ENCODE measurements at regions not wholly inside any gene's neighbourhood (a gene's known extent, or its start where the extent isn't known, plus 50 kb on each side); places are given as distances from the start of the nearest gene placed in this dataset.

DNA sequence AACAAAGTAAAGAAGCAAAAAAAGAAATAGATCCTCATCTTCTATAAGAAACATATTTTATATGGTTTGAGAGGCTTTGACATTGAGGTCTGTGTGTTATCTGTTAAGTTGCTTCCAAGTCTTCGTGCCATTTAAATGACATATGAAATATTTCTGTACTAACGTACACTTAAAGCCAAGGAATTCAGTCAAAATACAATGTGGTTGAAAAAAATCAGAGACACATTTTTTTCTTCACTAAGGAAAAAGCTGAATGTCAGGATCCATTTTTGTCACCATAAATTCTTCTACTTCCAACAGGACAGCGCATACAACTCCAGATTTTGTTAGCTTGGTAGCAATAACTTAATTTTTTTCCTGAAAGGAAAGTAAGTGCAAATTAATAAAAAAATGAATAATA is 168.5 kb downstream of the FAT4 start:
- H3K4me1 Mint-ChIP-seq (ENCODE audit: unreplicated experiment): no peaks in the 10 kb centered on the region
- H3K4me3 Mint-ChIP-seq (ENCODE audit: unreplicated experiment): no peak overlapping the region

DNA sequence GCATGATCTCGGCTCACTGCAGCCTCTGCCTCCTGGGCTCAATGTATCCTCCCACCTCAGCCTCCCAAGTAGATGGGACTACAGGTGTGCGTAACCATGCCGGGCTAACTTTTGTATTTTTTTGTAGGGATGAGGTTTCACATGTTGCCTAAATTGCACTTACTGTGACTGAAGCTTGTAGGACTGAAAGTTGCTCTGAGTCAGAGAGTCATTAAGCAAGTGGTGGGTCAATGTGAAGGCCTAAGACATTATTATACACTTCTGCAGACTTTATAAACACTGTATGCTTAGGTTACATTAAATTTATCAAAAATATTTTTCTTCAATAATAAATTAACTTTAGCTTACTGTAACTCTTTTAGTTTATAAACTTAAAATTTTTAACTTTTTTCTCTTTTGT is 170.2 kb downstream of the FAT4 start:
- Mint-ChIP-seq H3K27ac (ENCODE audit: unreplicated experiment) (no peak overlapping the region), H3K4me1 (ENCODE audit: unreplicated experiment) (no peaks in the 10 kb centered on the region), H3K9me3 (ENCODE audit: unreplicated experiment) (no peaks in the 10 kb centered on the region), H3K4me3 (ENCODE audit: unreplicated experiment) (no peak overlapping the region), H3K36me3 (ENCODE audit: low read depth, unreplicated experiment) (peaks cover 35% of the 10 kb centered on the region), H3K27me3 (ENCODE audit: unreplicated experiment) (no peaks in the 10 kb centered on the region)
- no peak for DNase-seq (ENCODE audit: low spot score)
- TF ChIP-seq, protein P1, sequence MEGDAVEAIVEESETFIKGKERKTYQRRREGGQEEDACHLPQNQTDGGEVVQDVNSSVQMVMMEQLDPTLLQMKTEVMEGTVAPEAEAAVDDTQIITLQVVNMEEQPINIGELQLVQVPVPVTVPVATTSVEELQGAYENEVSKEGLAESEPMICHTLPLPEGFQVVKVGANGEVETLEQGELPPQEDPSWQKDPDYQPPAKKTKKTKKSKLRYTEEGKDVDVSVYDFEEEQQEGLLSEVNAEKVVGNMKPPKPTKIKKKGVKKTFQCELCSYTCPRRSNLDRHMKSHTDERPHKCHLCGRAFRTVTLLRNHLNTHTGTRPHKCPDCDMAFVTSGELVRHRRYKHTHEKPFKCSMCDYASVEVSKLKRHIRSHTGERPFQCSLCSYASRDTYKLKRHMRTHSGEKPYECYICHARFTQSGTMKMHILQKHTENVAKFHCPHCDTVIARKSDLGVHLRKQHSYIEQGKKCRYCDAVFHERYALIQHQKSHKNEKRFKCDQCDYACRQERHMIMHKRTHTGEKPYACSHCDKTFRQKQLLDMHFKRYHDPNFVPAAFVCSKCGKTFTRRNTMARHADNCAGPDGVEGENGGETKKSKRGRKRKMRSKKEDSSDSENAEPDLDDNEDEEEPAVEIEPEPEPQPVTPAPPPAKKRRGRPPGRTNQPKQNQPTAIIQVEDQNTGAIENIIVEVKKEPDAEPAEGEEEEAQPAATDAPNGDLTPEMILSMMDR (IDR thresholded peaks at IDR 0.05; ENCODE audit: unreplicated experiment): no peak

More for the DNA sequence above, 168.5 kb downstream of the FAT4 start:
- H3K27ac Mint-ChIP-seq (ENCODE audit: unreplicated experiment): no peak overlapping the region
- H3K36me3 Mint-ChIP-seq (ENCODE audit: low read depth, unreplicated experiment): peaks cover 27% of the 10 kb centered on the region
- no peaks in the 10 kb centered on the region for H3K9me3 Mint-ChIP-seq (ENCODE audit: unreplicated experiment)
- H3K27me3 Mint-ChIP-seq (ENCODE audit: unreplicated experiment): no peaks in the 10 kb centered on the region
- DNase-seq (ENCODE audit: low spot score): no peak
- TF ChIP-seq, protein P1 (IDR thresholded peaks at IDR 0.05; ENCODE audit: unreplicated experiment): no peak

DNA sequence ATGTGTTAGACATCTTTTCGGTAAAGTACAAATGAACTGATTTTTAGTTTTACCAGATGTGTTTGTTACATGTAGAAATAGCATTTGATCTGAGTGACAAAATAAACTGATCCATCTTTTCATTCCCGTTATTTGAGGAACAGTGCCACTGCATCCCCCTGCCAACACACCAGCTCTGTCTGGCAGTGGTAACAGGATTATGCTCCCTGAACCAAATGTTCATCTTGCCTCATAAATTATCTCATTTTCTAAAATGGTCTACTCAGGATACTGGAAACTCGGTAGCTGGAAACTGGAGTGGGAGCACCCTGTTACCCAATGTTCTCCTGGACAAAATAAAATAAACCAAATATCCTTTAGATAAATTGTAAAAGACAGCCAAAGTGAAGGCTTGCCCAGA is 171.6 kb downstream of the FAT4 start:
- TF ChIP-seq, protein P1 (IDR thresholded peaks at IDR 0.05; ENCODE audit: unreplicated experiment): no peak
- peaks cover 4% of the 10 kb centered on the region for H3K27me3 Mint-ChIP-seq (ENCODE audit: unreplicated experiment)
- no peak for DNase-seq (ENCODE audit: low spot score)
- no peak overlapping the region for H3K4me3 Mint-ChIP-seq (ENCODE audit: unreplicated experiment)
- H3K9me3 Mint-ChIP-seq (ENCODE audit: unreplicated experiment): no peaks in the 10 kb centered on the region
- H3K4me1 Mint-ChIP-seq (ENCODE audit: unreplicated experiment): no peaks in the 10 kb centered on the region
- peaks cover 47% of the 10 kb centered on the region for H3K36me3 Mint-ChIP-seq (ENCODE audit: low read depth, unreplicated experiment)
- H3K27ac Mint-ChIP-seq (ENCODE audit: unreplicated experiment): no peak overlapping the region

DNA sequence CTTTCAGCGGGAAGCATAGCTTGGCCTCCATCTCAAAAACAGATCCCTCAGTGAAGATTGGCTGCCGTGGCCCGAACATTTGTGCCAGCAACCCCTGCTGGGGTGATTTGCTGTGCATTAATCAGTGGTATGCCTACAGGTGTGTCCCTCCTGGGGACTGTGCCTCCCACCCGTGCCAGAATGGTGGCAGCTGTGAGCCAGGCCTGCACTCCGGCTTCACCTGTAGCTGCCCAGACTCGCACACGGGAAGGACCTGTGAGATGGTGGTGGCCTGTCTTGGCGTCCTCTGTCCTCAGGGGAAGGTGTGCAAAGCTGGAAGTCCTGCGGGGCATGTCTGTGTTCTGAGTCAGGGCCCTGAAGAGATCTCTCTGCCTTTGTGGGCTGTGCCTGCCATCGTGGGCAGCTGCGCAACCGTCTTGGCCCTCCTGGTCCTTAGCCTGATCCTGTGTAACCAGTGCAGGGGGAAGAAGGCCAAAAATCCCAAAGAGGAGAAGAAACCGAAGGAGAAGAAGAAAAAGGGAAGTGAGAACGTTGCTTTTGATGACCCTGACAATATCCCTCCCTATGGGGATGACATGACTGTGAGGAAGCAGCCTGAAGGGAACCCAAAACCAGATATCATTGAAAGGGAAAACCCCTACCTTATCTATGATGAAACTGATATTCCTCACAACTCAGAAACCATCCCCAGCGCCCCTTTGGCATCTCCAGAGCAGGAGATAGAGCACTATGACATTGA is 175.4 kb downstream of the FAT4 start:
- Mint-ChIP-seq H3K27me3 (ENCODE audit: unreplicated experiment) (peaks cover 4% of the 10 kb centered on the region), H3K4me1 (ENCODE audit: unreplicated experiment) (no peaks in the 10 kb centered on the region), H3K27ac (ENCODE audit: unreplicated experiment) (no peak overlapping the region), H3K36me3 (ENCODE audit: low read depth, unreplicated experiment) (peaks cover 38% of the 10 kb centered on the region), H3K4me3 (ENCODE audit: unreplicated experiment) (peak overlapping the region; percentile 50), H3K9me3 (ENCODE audit: unreplicated experiment) (no peaks in the 10 kb centered on the region)
- TF ChIP-seq, protein P1 (IDR thresholded peaks at IDR 0.05; ENCODE audit: unreplicated experiment): no peak
- DNase-seq (ENCODE audit: low spot score): no peak

DNA sequence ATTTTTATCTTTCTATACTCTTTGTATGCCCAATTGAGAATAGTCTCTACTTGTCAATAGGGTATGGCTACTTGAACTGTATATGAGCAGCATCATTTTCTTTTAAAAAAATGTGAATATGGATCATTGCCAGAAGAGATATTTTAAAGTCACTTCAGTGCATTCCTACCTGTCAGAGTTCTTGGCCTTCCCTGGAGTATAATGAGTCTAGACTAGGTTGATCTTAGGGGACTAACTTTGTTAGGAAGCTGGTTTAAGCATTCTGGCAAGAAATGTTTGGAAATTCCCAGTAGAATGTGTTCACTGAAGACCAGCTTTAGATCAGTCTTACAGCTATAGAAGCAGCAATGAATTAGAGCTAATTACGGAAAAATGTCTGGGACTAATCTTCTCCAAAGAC is 178.2 kb downstream of the FAT4 start:
- Mint-ChIP-seq H3K4me1 (ENCODE audit: unreplicated experiment) (no peaks in the 10 kb centered on the region), H3K9me3 (ENCODE audit: unreplicated experiment) (no peaks in the 10 kb centered on the region), H3K27ac (ENCODE audit: unreplicated experiment) (no peak overlapping the region), H3K27me3 (ENCODE audit: unreplicated experiment) (peaks cover 4% of the 10 kb centered on the region), H3K4me3 (ENCODE audit: unreplicated experiment) (no peak overlapping the region), H3K36me3 (ENCODE audit: low read depth, unreplicated experiment) (peaks cover 36% of the 10 kb centered on the region)
- TF ChIP-seq, protein P1 (IDR thresholded peaks at IDR 0.05; ENCODE audit: unreplicated experiment): no peak
- no peak for DNase-seq (ENCODE audit: low spot score)
